Stomach (tissue), 8 donors: ENCODE measurements at regions not wholly inside any gene's neighbourhood (a gene's known extent, or its start where the extent isn't known, plus 50 kb on each side); places are given as distances from the start of the nearest gene placed in this dataset.

Source experiments
- DNase-seq, 2 donors: peaks; one replicate each; pipeline versions ENCODE4 v3.0.0 to v3.0.0-alpha.2; 2013 to 2019
- H3K27ac ChIP-seq, 5 donors: fragments of 200-600 bp in 4 of 5; sonication (generic) in 4 of 5; one replicate each; pipeline ENCODE4 v1.5.1; 2013 to 2019; ENCODE audit warnings: mild to moderate bottlenecking in 1 of 5, moderate library complexity in 1 of 5
- H3K27me3 ChIP-seq, 3 donors: fragments of 200-600 bp; sonication (generic); one replicate each; pipeline ENCODE4 v1.5.1; 2017 to 2019; ENCODE audit warnings: mixed run types in 1 of 3
- H3K36me3 ChIP-seq, 4 donors: fragments of 200-600 bp; sonication (generic); 1 replicate in 3 of 4; 2 replicates in 1 of 4; pipeline ENCODE4 v1.5.1; 2016 to 2019
- H3K4me1 ChIP-seq, 4 donors: fragments of 200-600 bp; sonication (generic); one replicate each; pipeline ENCODE4 v1.5.1; 2016 to 2019
- H3K4me3 ChIP-seq, 4 donors: fragments of 200-600 bp; sonication (generic) in 3 of 4; one replicate each; pipeline ENCODE4 v1.5.1; 2016 to 2019; ENCODE audit warnings: mild to moderate bottlenecking in 1 of 4
- H3K9me3 ChIP-seq, 4 donors: fragments of 200-600 bp; sonication (generic); one replicate each; pipeline ENCODE4 v1.5.1; 2016 to 2019
- EP300 ChIP-seq: sonication (generic); formaldehyde crosslinking; IDR thresholded peaks from one replicate; pipeline ENCODE4 v1.6.1; 2017; ENCODE audit warnings: antibody characterized with exemption
- POLR2A ChIP-seq, 4 donors: fragments of 450-650 bp; IDR thresholded peaks; one replicate each; pipeline ENCODE4 v1.6.1; 2016; ENCODE audit warnings: antibody characterized with exemption in 4 of 4, control low read depth in 2 of 4, mild to moderate bottlenecking in 1 of 4, moderate library complexity in 1 of 4
- POLR2AphosphoS5 ChIP-seq, 3 donors: sonication (generic); formaldehyde crosslinking; IDR thresholded peaks; one replicate each; pipeline ENCODE4 v1.6.1; 2016; ENCODE audit warnings: antibody characterized with exemption in 3 of 3
- WGBS, 5 donors: extraction: QIAGEN DNeasy Blood & Tissue Kit in 3 of 5; methylation state at CpG; one replicate each; pipeline versions ENCODE4 v1.1.5 to v1.1.7; 2013 to 2018; 5-methylcytosine and 5-hydroxymethylcytosine counted together
- intact Hi-C: fragments of 100-400 bp; cut with DNase I; formaldehyde crosslinking; loops from one replicate; pipeline ENCODE4 v1.15.1; 2023; ENCODE audit warnings: low total_unique reads
- TF ChIP-seq, protein P1 (sequence below), 7 experiments: fragments of 450-650 bp in 4 of 7; fragments of 200-600 bp in 3 of 7; sonication (generic) in 3 of 7; IDR thresholded peaks; one replicate each; pipeline ENCODE4 v1.5.1; 2016 to 2019; ENCODE audit warnings: antibody characterized with exemption in 7 of 7, control low read depth in 2 of 7, mild to moderate bottlenecking in 1 of 7
- donor health status: healthy with polysubstance abuse.
- donor health status: Bipolar disorder and iron deficiency.
- donor health status: healthy.

DNA sequence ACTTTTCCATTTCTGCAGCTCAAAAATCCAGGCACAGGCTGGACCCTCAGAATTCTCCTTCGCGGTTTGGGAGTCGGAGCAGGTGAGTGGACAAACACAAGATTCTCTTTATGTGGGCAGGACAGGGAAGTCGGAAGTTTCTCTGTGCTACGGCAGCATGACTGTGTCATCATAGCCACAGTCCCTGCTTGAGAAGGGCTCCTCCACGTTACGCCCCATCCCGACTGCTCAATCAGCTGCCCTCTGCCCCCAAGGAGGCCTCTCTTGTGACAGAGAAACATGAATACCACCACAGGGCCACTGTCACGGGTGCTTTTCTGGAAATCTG lies 89.0 kb upstream of the SHISAL1 start:
- no peak overlapping the region for H3K4me3 ChIP-seq
- no peaks in the 10 kb centered on the region for H3K36me3 ChIP-seq
- intact Hi-C loops, result no loop called here
- no peaks in the 10 kb centered on the region for H3K9me3 ChIP-seq
- 64 to 82% (median 77%) methylated on average over 8 to 9 of the region's 9 CpGs for WGBS, 5 donors
- no peaks in the 10 kb centered on the region for H3K4me1 ChIP-seq
- peaks cover 0 to 7% (median 0%) of the 10 kb centered on the region in 3 donors for H3K27me3 ChIP-seq
- H3K27ac ChIP-seq, result no peak overlapping the region
- DNase-seq, result peak in 1 of 2 donors; percentile 0
- TF ChIP-seq POLR2A (IDR thresholded peaks at IDR 0.05), result no peak
- TF ChIP-seq EP300, result no peak
- no peak for TF ChIP-seq POLR2AphosphoS5 (IDR thresholded peaks at IDR 0.05)

DNA sequence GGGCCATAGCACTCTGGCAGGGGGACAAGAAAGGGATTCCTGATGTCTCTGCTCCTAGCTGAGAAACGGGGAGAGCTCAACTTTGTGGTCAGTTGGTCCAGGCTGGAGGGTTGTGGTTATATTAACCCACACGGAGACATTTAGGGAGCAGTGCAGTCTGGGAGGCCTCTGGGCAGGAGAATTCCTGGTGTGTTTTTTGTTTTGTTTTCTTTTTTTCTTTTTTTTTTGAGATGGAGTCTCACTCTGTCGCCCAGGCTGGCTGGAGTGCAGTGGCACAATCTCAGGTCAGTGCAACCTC lies 88.0 kb upstream of the SHISAL1 start:
- intact Hi-C loops, result no loop called here

DNA sequence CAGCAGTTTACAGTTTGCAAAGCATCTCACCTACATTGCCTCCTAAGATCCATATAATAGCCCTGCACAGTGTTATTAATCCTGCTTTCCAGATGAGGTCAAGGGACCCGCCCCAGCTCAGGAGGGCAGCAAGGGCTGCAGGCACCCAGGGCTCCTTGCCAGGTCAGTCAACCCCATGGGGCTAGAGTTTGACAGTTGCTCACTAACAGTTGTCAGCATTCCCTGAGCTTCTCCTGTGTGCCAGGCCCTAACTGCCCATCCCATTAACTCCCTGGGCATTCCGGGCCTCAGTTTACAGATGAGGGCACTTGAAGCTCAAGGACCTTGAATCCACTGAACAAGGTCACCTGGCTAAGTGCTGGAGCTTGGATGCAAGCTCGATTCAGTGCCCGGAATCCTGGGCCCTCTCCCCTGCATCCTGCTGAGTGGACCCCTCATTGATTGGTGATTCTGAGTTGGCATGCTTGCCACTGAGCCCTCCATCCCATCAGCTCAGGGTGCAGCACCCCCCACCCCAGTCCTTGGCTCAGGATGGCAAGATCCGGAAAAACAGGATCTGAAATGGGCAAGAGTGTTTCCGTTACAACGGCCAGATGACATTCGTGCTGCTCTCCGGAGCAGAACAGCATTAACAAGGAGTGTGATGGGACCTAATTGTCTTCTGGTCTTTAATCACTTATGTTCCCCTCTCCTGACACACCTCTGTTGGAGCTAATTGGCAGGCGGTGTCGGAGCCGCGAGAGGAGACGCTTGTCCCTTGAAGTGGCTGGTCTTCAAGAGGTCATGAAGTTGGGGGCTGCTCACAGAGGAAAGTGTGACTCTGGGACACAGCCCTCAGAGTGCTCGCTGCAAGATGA lies 87.4 kb upstream of the SHISAL1 start:
- TF ChIP-seq POLR2A (IDR thresholded peaks at IDR 0.05) (no peak), POLR2AphosphoS5 (IDR thresholded peaks at IDR 0.05) (no peak)
- TF ChIP-seq, protein P1, sequence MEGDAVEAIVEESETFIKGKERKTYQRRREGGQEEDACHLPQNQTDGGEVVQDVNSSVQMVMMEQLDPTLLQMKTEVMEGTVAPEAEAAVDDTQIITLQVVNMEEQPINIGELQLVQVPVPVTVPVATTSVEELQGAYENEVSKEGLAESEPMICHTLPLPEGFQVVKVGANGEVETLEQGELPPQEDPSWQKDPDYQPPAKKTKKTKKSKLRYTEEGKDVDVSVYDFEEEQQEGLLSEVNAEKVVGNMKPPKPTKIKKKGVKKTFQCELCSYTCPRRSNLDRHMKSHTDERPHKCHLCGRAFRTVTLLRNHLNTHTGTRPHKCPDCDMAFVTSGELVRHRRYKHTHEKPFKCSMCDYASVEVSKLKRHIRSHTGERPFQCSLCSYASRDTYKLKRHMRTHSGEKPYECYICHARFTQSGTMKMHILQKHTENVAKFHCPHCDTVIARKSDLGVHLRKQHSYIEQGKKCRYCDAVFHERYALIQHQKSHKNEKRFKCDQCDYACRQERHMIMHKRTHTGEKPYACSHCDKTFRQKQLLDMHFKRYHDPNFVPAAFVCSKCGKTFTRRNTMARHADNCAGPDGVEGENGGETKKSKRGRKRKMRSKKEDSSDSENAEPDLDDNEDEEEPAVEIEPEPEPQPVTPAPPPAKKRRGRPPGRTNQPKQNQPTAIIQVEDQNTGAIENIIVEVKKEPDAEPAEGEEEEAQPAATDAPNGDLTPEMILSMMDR (IDR thresholded peaks at IDR 0.05), result no peak
- Histone ChIP-seq H3K27me3 (peaks cover 0 to 14% (median 0%) of the 10 kb centered on the region in 3 donors), H3K4me1 (no peaks in the 10 kb centered on the region), H3K36me3 (no peaks in the 10 kb centered on the region), H3K27ac (no peak overlapping the region), H3K9me3 (no peaks in the 10 kb centered on the region), H3K4me3 (no peak overlapping the region)
- 71 to 77% (median 72%) methylated on average over 14 to 15 of the region's 15 CpGs for WGBS, 5 donors
- intact Hi-C loops, result no loop called here
- DNase-seq, result peak; percentile 1 to 17

More for the DNA sequence above, 88.0 kb upstream of the SHISAL1 start:
- no peak overlapping the region for H3K4me3 ChIP-seq
- TF ChIP-seq POLR2AphosphoS5 (IDR thresholded peaks at IDR 0.05), result no peak
- TF ChIP-seq, protein P1 (IDR thresholded peaks at IDR 0.05), result no peak
- no peak for TF ChIP-seq POLR2A (IDR thresholded peaks at IDR 0.05)
- TF ChIP-seq EP300, result no peak
- no peak overlapping the region for H3K27ac ChIP-seq
- peak in 1 of 2 donors; percentile 5 for DNase-seq
- no peaks in the 10 kb centered on the region for H3K36me3 ChIP-seq
- 67 to 84% (median 78%) methylated on average over 3 of the region's 3 CpGs for WGBS, 5 donors
- H3K9me3 ChIP-seq, result no peaks in the 10 kb centered on the region
- H3K4me1 ChIP-seq, result no peaks in the 10 kb centered on the region
- H3K27me3 ChIP-seq, result peaks cover 0 to 11% (median 0%) of the 10 kb centered on the region in 3 donors

DNA sequence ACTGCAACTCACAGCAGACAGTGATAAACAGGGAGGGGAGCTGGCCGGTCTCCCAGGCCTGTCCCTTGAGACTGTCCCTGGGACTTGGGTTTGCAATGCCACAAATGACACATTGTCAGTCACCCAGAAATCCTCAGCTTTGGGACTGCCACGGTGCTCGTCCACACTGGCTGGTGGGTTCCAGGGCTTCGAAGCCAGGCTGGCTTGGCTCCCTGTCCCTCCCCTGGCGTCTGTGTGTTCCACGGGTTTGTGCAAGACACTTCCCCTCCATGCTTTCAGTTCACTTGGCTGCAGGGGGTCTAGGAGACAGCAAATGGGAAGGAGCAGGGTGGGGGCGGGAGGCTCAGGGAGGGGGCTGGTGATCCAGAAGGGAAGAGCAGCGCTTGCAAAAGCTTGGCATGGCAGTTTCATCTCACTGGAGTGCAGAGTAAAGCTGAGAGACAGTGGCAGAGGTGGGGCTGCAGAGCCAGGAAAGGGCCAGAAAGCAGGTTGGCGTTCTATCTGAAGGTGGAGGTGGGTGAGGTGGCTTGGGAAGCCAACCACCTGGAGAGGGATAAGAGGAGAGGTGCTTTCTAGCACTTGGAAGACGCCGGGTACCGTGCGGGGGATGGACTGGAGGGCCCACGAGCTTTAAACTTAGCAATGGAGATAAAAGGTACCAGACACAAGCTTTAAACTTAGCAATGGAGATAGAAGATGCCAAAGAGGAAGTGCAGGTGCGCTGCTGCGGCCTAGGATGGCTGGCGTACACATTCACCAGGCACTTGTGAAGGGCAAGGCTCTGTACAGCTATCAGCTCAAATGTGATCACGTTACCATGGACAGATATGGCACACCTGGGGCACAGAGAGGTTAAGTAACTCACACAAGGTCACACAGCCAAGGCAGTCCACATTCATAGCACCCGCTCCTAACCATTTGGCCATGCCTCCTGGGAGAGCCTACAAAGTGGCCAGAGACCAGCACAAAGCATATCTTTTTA lies 86.4 kb upstream of the SHISAL1 start:
- WGBS, 5 donors, result 76 to 86% (median 81%) methylated on average over 18 to 19 of the region's 19 CpGs
- DNase-seq, result peak in 1 of 2 donors; percentile 8
- H3K4me1 ChIP-seq, result no peaks in the 10 kb centered on the region

More for the DNA sequence above, 86.4 kb upstream of the SHISAL1 start:
- H3K36me3 ChIP-seq, result no peaks in the 10 kb centered on the region
- H3K27ac ChIP-seq, result no peak overlapping the region
- no peaks in the 10 kb centered on the region for H3K9me3 ChIP-seq
- TF ChIP-seq EP300 (no peak), POLR2A (IDR thresholded peaks at IDR 0.05) (no peak), POLR2AphosphoS5 (IDR thresholded peaks at IDR 0.05) (no peak)
- TF ChIP-seq, protein P1 (IDR thresholded peaks at IDR 0.05), result no peak
- intact Hi-C loops, result no loop called here
- H3K4me3 ChIP-seq, result no peak overlapping the region
- H3K27me3 ChIP-seq, result peaks cover 0 to 19% (median 0%) of the 10 kb centered on the region in 3 donors
